ENCODE measurements at regions not wholly inside any gene's neighbourhood (a gene's known extent, or its start where the extent isn't known, plus 50 kb on each side); places are given as distances from the start of the nearest gene placed in this dataset.

DNA sequence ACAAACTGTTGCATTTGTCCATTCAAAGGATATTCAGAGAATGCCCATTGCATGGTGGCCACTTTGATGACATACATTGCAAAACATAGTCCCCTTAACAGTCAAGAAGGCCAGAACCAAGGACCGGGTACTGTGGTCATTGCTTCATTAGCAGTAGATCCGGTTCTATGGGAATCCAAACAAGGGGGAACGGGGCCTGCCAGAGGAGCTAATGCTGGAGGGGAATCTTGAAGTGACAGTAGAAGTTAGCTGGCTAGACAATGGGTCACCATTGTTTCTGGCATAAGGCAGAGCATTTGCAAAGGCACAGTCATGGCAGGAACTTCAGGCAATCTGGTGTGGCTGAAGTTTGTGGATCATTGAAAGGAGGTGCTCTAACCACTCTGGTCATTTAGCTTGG, 279.7 kb downstream of the SS18 start:
- H3K27me3 ChIP-seq (ENCODE audit: low read depth, low read length): no peaks in the 10 kb centered on the region
- H3K4me1 ChIP-seq (ENCODE audit: low read length): peaks cover 20% of the 10 kb centered on the region
- H3K27ac ChIP-seq (ENCODE audit: low read length): no peak overlapping the region
- H3K79me2 ChIP-seq (ENCODE audit: low read length): no peaks in the 10 kb centered on the region
- H2AFZ ChIP-seq (ENCODE audit: low read depth, low read length): no peak overlapping the region
- no peaks in the 10 kb centered on the region for H3K36me3 ChIP-seq (replicated peaks; ENCODE audit: low read depth, low read length)
- no peak overlapping the region for H3K9ac ChIP-seq (ENCODE audit: low read length)
- no peak overlapping the region for H3K4me2 ChIP-seq (ENCODE audit: low read length)
- TF ChIP-seq, protein P1, sequence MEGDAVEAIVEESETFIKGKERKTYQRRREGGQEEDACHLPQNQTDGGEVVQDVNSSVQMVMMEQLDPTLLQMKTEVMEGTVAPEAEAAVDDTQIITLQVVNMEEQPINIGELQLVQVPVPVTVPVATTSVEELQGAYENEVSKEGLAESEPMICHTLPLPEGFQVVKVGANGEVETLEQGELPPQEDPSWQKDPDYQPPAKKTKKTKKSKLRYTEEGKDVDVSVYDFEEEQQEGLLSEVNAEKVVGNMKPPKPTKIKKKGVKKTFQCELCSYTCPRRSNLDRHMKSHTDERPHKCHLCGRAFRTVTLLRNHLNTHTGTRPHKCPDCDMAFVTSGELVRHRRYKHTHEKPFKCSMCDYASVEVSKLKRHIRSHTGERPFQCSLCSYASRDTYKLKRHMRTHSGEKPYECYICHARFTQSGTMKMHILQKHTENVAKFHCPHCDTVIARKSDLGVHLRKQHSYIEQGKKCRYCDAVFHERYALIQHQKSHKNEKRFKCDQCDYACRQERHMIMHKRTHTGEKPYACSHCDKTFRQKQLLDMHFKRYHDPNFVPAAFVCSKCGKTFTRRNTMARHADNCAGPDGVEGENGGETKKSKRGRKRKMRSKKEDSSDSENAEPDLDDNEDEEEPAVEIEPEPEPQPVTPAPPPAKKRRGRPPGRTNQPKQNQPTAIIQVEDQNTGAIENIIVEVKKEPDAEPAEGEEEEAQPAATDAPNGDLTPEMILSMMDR (IDR thresholded peaks at IDR 0.05; ENCODE audit: low read depth, low read length): no peak
- no peak for TF ChIP-seq EZH2phosphoT487 (IDR thresholded peaks at IDR 0.05; ENCODE audit: low read depth)
- H4K20me1 ChIP-seq (ENCODE audit: insufficient read depth, low read length): no peaks in the 10 kb centered on the region
- H3K9me3 ChIP-seq (ENCODE audit: insufficient read depth, low read length): no peaks in the 10 kb centered on the region
- H3K4me3 ChIP-seq (ENCODE audit: low read length): no peak overlapping the region

- Histone ChIP-seq H3K79me2 (ENCODE audit: low read length) (no peaks in the 10 kb centered on the region), H3K4me1 (ENCODE audit: low read length) (no peaks in the 10 kb centered on the region)
- TF ChIP-seq, protein P1 (IDR thresholded peaks at IDR 0.05; ENCODE audit: low read depth, low read length): no peak
- TF ChIP-seq EZH2phosphoT487 (IDR thresholded peaks at IDR 0.05; ENCODE audit: low read depth): no peak
These were observed 284.5 kb downstream of the SS18 start for GRCh38 chr18:25805939-25806338.

DNA sequence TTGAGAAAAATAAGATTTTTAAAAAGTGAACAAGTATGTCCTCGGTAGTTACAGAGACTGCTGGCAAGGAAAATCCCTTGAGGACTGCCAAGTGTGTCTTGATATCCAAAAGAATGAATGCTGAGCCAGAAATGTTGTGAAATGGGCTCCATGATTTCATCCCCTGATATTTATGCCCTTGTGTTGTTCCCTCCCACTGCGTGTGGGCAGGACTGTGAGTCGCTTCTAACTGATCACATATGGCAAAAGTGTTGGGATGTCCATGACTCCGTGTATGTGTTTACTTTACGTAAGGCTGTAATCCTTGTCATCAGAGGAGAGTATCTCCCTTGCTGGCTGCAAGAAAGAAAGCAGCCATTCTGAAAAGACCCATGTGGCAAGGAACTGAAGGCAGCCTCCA, 285.1 kb downstream of the SS18 start:
- Histone ChIP-seq H3K9ac (ENCODE audit: low read length) (no peak overlapping the region), H4K20me1 (ENCODE audit: insufficient read depth, low read length) (no peaks in the 10 kb centered on the region), H3K4me1 (ENCODE audit: low read length) (no peaks in the 10 kb centered on the region), H3K4me2 (ENCODE audit: low read length) (no peak overlapping the region), H2AFZ (ENCODE audit: low read depth, low read length) (no peak overlapping the region), H3K27me3 (ENCODE audit: low read depth, low read length) (no peaks in the 10 kb centered on the region), H3K79me2 (ENCODE audit: low read length) (no peaks in the 10 kb centered on the region), H3K36me3 (replicated peaks; ENCODE audit: low read depth, low read length) (no peaks in the 10 kb centered on the region), H3K27ac (ENCODE audit: low read length) (no peak overlapping the region), H3K4me3 (ENCODE audit: low read length) (no peak overlapping the region), H3K9me3 (ENCODE audit: insufficient read depth, low read length) (no peaks in the 10 kb centered on the region)
- TF ChIP-seq EZH2phosphoT487 (IDR thresholded peaks at IDR 0.05; ENCODE audit: low read depth): no peak
- TF ChIP-seq, protein P1 (IDR thresholded peaks at IDR 0.05; ENCODE audit: low read depth, low read length): no peak

More at GRCh38 chr18:25805939-25806338, 284.5 kb downstream of the SS18 start:
- no peak overlapping the region for H2AFZ ChIP-seq (ENCODE audit: low read depth, low read length)
- no peak overlapping the region for H3K9ac ChIP-seq (ENCODE audit: low read length)
- no peaks in the 10 kb centered on the region for H3K36me3 ChIP-seq (replicated peaks; ENCODE audit: low read depth, low read length)
- no peak overlapping the region for H3K4me2 ChIP-seq (ENCODE audit: low read length)
- H3K9me3 ChIP-seq (ENCODE audit: insufficient read depth, low read length): no peaks in the 10 kb centered on the region
- no peaks in the 10 kb centered on the region for H3K27me3 ChIP-seq (ENCODE audit: low read depth, low read length)
- H3K4me3 ChIP-seq (ENCODE audit: low read length): no peak overlapping the region
- H3K27ac ChIP-seq (ENCODE audit: low read length): no peak overlapping the region
- H4K20me1 ChIP-seq (ENCODE audit: insufficient read depth, low read length): no peaks in the 10 kb centered on the region

GRCh38 chr18:25799231-25799630, 291.2 kb downstream of the SS18 start:
- H3K4me2 ChIP-seq (ENCODE audit: low read length): no peak overlapping the region
- no peaks in the 10 kb centered on the region for H3K9me3 ChIP-seq (ENCODE audit: insufficient read depth, low read length)
- no peaks in the 10 kb centered on the region for H3K79me2 ChIP-seq (ENCODE audit: low read length)
- H3K4me1 ChIP-seq (ENCODE audit: low read length): no peaks in the 10 kb centered on the region
- H2AFZ ChIP-seq (ENCODE audit: low read depth, low read length): no peak overlapping the region
- no peak overlapping the region for H3K4me3 ChIP-seq (ENCODE audit: low read length)
- H3K27ac ChIP-seq (ENCODE audit: low read length): no peak overlapping the region
- TF ChIP-seq EZH2phosphoT487 (IDR thresholded peaks at IDR 0.05; ENCODE audit: low read depth): no peak
- TF ChIP-seq, protein P1 (IDR thresholded peaks at IDR 0.05; ENCODE audit: low read depth, low read length): no peak
- no peak overlapping the region for H3K9ac ChIP-seq (ENCODE audit: low read length)
- no peaks in the 10 kb centered on the region for H3K36me3 ChIP-seq (replicated peaks; ENCODE audit: low read depth, low read length)
- H4K20me1 ChIP-seq (ENCODE audit: insufficient read depth, low read length): no peaks in the 10 kb centered on the region
- H3K27me3 ChIP-seq (ENCODE audit: low read depth, low read length): no peaks in the 10 kb centered on the region

All from OCI-LY3 (cell line).